OCI-LY7 (cell line): ENCODE measurements at regions not wholly inside any gene's neighbourhood (a gene's known extent, or its start where the extent isn't known, plus 50 kb on each side); places are given as distances from the start of the nearest gene placed in this dataset.

Experiments
- CTCF ChIP-seq: fragments of 200-600 bp; sonication (generic); conservative IDR thresholded peaks from 2 replicates; pipeline ENCODE4 v1.5.1; 2014; ENCODE audit warnings: mild to moderate bottlenecking, antibody characterized with exemption, low read length, moderate library complexity, mixed read lengths
- EZH2phosphoT487 ChIP-seq: fragments of 200-600 bp; sonication (generic); IDR thresholded peaks from 2 replicates; pipeline ENCODE4 v1.6.1; 2018; ENCODE audit warnings: low read depth, borderline replicate concordance, mild to moderate bottlenecking, mixed run types, antibody characterized with exemption, low read length, moderate library complexity, mixed read lengths

- no peak for TF ChIP-seq CTCF
- TF ChIP-seq EZH2phosphoT487, result no peak
These were observed 207.8 kb upstream of the HS6ST1 start for GRCh38 chr2:128526455-128526976.
